ENCODE measurements at regions not wholly inside any gene's neighbourhood (a gene's known extent, or its start where the extent isn't known, plus 50 kb on each side); places are given as distances from the start of the nearest gene placed in this dataset.

- TF ChIP-seq POLR2AphosphoS5 (IDR thresholded peaks at IDR 0.05; ENCODE audit: insufficient read depth in 1 of 2, low read depth in 1 of 2) (no peak), POLR2A (IDR thresholded peaks at IDR 0.05) (no peak)
- TF ChIP-seq, protein P1, sequence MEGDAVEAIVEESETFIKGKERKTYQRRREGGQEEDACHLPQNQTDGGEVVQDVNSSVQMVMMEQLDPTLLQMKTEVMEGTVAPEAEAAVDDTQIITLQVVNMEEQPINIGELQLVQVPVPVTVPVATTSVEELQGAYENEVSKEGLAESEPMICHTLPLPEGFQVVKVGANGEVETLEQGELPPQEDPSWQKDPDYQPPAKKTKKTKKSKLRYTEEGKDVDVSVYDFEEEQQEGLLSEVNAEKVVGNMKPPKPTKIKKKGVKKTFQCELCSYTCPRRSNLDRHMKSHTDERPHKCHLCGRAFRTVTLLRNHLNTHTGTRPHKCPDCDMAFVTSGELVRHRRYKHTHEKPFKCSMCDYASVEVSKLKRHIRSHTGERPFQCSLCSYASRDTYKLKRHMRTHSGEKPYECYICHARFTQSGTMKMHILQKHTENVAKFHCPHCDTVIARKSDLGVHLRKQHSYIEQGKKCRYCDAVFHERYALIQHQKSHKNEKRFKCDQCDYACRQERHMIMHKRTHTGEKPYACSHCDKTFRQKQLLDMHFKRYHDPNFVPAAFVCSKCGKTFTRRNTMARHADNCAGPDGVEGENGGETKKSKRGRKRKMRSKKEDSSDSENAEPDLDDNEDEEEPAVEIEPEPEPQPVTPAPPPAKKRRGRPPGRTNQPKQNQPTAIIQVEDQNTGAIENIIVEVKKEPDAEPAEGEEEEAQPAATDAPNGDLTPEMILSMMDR (IDR thresholded peaks at IDR 0.05): no peak
These were observed 179.6 kb upstream of the HTR2A start for GRCh38 chr13:47076500-47076899.

Data from vagina (tissue), 2 donors.